ENCODE measurements at regions not wholly inside any gene's neighbourhood (a gene's known extent, or its start where the extent isn't known, plus 50 kb on each side); places are given as distances from the start of the nearest gene placed in this dataset.

- no peak overlapping the region for H2BK20ac ChIP-seq (ENCODE audit: low read length)
- H4K91ac ChIP-seq (replicated peaks; ENCODE audit: insufficient read length, low read length), result no peak overlapping the region
- no peak overlapping the region for H3K18ac ChIP-seq (ENCODE audit: extremely low read depth, low read length)
- no peak overlapping the region for H2BK15ac ChIP-seq (ENCODE audit: low read length)
- no peak overlapping the region for H3K14ac ChIP-seq (ENCODE audit: insufficient read length)
- H3K23ac ChIP-seq (ENCODE audit: insufficient read length), result no peak overlapping the region
- H3K36me3 ChIP-seq (ENCODE audit: control insufficient read depth in 2 of 4, insufficient read depth in 4 of 4, low read length in 3 of 4), result no peaks in the 10 kb centered on the region
- no peak overlapping the region for H2BK12ac ChIP-seq (ENCODE audit: low read depth, low read length)
- H3K9ac ChIP-seq (replicated peaks in 1 of 4; ENCODE audit: extremely low read depth in 1 of 4, low read depth in 3 of 4, low read length in 3 of 4), result no peak overlapping the region
- H3K79me1 ChIP-seq (ENCODE audit: low read depth, low read length), result no peaks in the 10 kb centered on the region
- H4K8ac ChIP-seq (ENCODE audit: extremely low read depth, insufficient read depth, low read length), result no peak overlapping the region
- H3K4me1 ChIP-seq (replicated peaks in 1 of 4; ENCODE audit: control insufficient read depth in 3 of 4, insufficient read depth in 4 of 4, low read length in 3 of 4), result no peaks in the 10 kb centered on the region
- DNase-seq (ENCODE audit: low read depth in 1 of 2, low spot score in 2 of 2) (no peak), FAIRE-seq (no peak)
- H2BK5ac ChIP-seq (ENCODE audit: low read depth, low read length), result no peak overlapping the region
- H3K56ac ChIP-seq (replicated peaks; ENCODE audit: insufficient read length, low read depth, low read length), result no peak overlapping the region
- H2AK5ac ChIP-seq (ENCODE audit: low read depth, low read length), result no peak overlapping the region
- no peak overlapping the region for H3K27ac ChIP-seq (ENCODE audit: low read depth, low read length)
- no peaks in the 10 kb centered on the region for H4K20me1 ChIP-seq (replicated peaks in 1 of 2; ENCODE audit: control insufficient read depth in 1 of 2, insufficient read depth in 2 of 2, low read length in 2 of 2)
- H3K4ac ChIP-seq (replicated peaks; ENCODE audit: insufficient read length, low read depth, low read length), result no peak overlapping the region
- 91% methylated on average over 3 of the region's 3 CpGs; no CpG with 5 or more reads in 1 of the 2 experiments for WGBS, 2 experiments (ENCODE audit: extremely low coverage in 1 of 2, insufficient coverage in 1 of 2, insufficient read length in 1 of 2, insufficient replicate concordance in 2 of 2, low coverage in 1 of 2, low lambda C conversion rate in 2 of 2, missing lambda C conversion rate in 1 of 2)
- no peak overlapping the region for H2BK120ac ChIP-seq (replicated peaks; ENCODE audit: low read depth, low read length)
- H3K27me3 ChIP-seq (replicated peaks in 1 of 4; ENCODE audit: control insufficient read depth in 3 of 4, extremely low read depth in 1 of 4, insufficient read depth in 3 of 4, low read length in 3 of 4), result no peaks in the 10 kb centered on the region
- no peak overlapping the region; the same call in 1 of the 2 replicates for H2AFZ ChIP-seq (ENCODE audit: low read length)
- H3K4me2 ChIP-seq (ENCODE audit: insufficient read depth in 1 of 2, low read depth in 2 of 2, low read length in 2 of 2), result no peak overlapping the region
- no peaks in the 10 kb centered on the region for H3K79me2 ChIP-seq (ENCODE audit: control insufficient read depth in 1 of 2, insufficient read depth in 2 of 2, low read length in 2 of 2)
- no peaks in the 10 kb centered on the region for H3K9me3 ChIP-seq (ENCODE audit: insufficient read depth in 2 of 2, low read depth in 1 of 2, low read length in 1 of 2)
- no peak for TF ChIP-seq BACH1 (IDR thresholded peaks at IDR 0.05; ENCODE audit: low read length)
- TF ChIP-seq BRCA1 (IDR thresholded peaks at IDR 0.05; ENCODE audit: low read depth, low read length), result no peak
- no peak for TF ChIP-seq FOSL1 (IDR thresholded peaks at IDR 0.05; ENCODE audit: insufficient read depth, low read depth, low read length)
- TF ChIP-seq, protein P1, sequence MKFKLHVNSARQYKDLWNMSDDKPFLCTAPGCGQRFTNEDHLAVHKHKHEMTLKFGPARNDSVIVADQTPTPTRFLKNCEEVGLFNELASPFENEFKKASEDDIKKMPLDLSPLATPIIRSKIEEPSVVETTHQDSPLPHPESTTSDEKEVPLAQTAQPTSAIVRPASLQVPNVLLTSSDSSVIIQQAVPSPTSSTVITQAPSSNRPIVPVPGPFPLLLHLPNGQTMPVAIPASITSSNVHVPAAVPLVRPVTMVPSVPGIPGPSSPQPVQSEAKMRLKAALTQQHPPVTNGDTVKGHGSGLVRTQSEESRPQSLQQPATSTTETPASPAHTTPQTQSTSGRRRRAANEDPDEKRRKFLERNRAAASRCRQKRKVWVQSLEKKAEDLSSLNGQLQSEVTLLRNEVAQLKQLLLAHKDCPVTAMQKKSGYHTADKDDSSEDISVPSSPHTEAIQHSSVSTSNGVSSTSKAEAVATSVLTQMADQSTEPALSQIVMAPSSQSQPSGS (IDR thresholded peaks at IDR 0.05; ENCODE audit: low read length), result no peak
- TF ChIP-seq SP2 (IDR thresholded peaks at IDR 0.05; ENCODE audit: low read length), result no peak
- TF ChIP-seq NRF1 (IDR thresholded peaks at IDR 0.05; ENCODE audit: low read depth, low read length), result no peak
- TF ChIP-seq EGR1 (IDR thresholded peaks at IDR 0.05; ENCODE audit: borderline replicate concordance, low read depth, low read length), result no peak
- no peak for TF ChIP-seq POLR2AphosphoS5 (IDR thresholded peaks at IDR 0.05; ENCODE audit: low read depth, low read length)
- H3K4me3 ChIP-seq (ENCODE audit: extremely low read depth in 1 of 4, insufficient read depth in 2 of 4, low read depth in 3 of 4, low read length in 4 of 4), result no peak overlapping the region
- POLR2A ChIA-PET (ENCODE audit: partially characterized antibody), result no interaction called here
- no peaks in the 10 kb centered on the region for H3K23me2 ChIP-seq (ENCODE audit: low read depth, low read length)
- CTCF ChIA-PET (ENCODE audit: partially characterized antibody), result no interaction called here
- H4K5ac ChIP-seq (ENCODE audit: insufficient read length, low read depth, low read length), result no peak overlapping the region
These were observed 922.5 kb downstream of the RPA4 start for GRCh38 chrX:97806238-97806637.
